Osteoblast (primary cell): ENCODE measurements at regions not wholly inside any gene's neighbourhood (a gene's known extent, or its start where the extent isn't known, plus 50 kb on each side); places are given as distances from the start of the nearest gene placed in this dataset.

Experiments used
- DNase-seq: peaks from one replicate; pipeline ENCODE4 v3.0.0; 2011; ENCODE audit warnings: low spot score, mixed read lengths; ENCODE audit not compliant: insufficient read length; ENCODE audit errors: missing footprints
- H2AFZ ChIP-seq: 2 replicates; pipeline ENCODE4 v1.6.0; 2011; ENCODE audit warnings: mild to moderate bottlenecking, low read length
- H3K27ac ChIP-seq: 2 replicates; pipeline ENCODE4 v1.5.1; 2011; ENCODE audit warnings: mild to moderate bottlenecking, low read depth, low read length, moderate library complexity
- H3K27me3 ChIP-seq: 2 replicates; pipeline ENCODE4 v1.6.0; 2012; ENCODE audit warnings: mild to moderate bottlenecking, control low read depth, inconsistent platforms, low read length, moderate library complexity; ENCODE audit not compliant: insufficient read depth
- H3K36me3 ChIP-seq: 2 replicates; pipeline ENCODE4 v1.5.1; 2011; ENCODE audit warnings: mild to moderate bottlenecking, low read length, control low read depth, moderate library complexity; ENCODE audit not compliant: insufficient read depth
- H3K4me1 ChIP-seq: 2 replicates; pipeline ENCODE4 v1.5.1; 2011; ENCODE audit warnings: mild to moderate bottlenecking, low read length, control low read depth, moderate library complexity; ENCODE audit not compliant: insufficient read depth
- H3K4me2 ChIP-seq: 2 replicates; pipeline ENCODE4 v1.6.0; 2011; ENCODE audit warnings: mild to moderate bottlenecking, low read length; ENCODE audit not compliant: insufficient read depth
- H3K4me3 ChIP-seq: fragments of 200-600 bp; sonication (generic); 3 replicates; pipeline ENCODE4 v1.5.1; 2012; ENCODE audit warnings: mild to moderate bottlenecking, low read length, inconsistent platforms; ENCODE audit not compliant: insufficient read depth
- H3K79me2 ChIP-seq: 2 replicates; pipeline ENCODE4 v1.6.0; 2012; ENCODE audit warnings: mild to moderate bottlenecking, low read length, control low read depth, inconsistent platforms; ENCODE audit not compliant: insufficient read depth
- H3K9me3 ChIP-seq: 2 replicates; pipeline ENCODE4 v1.5.1; 2011; ENCODE audit warnings: low read depth, low read length, control low read depth
- H4K20me1 ChIP-seq: 2 replicates; pipeline ENCODE4 v1.6.0; 2012; ENCODE audit warnings: mild to moderate bottlenecking, low read length, control low read depth; ENCODE audit not compliant: insufficient read depth
- TF ChIP-seq, protein P1 (sequence below): IDR thresholded peaks from 2 replicates; pipeline ENCODE4 v1.5.1; 2011; ENCODE audit warnings: mild to moderate bottlenecking, low read depth, low read length, moderate library complexity; ENCODE audit errors: extremely low read depth

DNA sequence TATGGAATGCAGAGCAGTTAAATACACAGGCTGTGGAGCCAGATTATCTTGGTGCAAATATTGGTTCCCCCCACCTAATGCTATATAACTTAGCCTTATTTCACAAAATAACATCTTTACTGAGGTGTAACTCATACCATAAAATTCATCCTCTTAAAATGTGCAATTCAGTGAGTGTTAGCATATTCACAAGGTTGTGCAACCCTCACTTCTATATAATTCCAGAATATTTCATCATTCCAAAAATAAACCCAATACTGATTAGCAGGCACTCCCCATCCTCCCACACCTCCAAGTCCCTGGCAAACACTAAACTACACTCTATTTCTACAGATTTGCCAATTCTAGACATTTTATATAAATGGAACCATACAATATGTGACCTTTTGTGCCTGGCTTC, 116.3 kb upstream of the CNTN1 start:
- Histone ChIP-seq H3K9me3 (no peaks in the 10 kb centered on the region), H3K4me1 (no peaks in the 10 kb centered on the region), H2AFZ (no peak overlapping the region), H3K4me2 (no peak overlapping the region), H3K4me3 (no peak overlapping the region), H4K20me1 (no peaks in the 10 kb centered on the region), H3K79me2 (no peaks in the 10 kb centered on the region), H3K27me3 (no peaks in the 10 kb centered on the region), H3K27ac (no peak overlapping the region), H3K36me3 (no peaks in the 10 kb centered on the region)
- DNase-seq, result no peak
- TF ChIP-seq, protein P1, sequence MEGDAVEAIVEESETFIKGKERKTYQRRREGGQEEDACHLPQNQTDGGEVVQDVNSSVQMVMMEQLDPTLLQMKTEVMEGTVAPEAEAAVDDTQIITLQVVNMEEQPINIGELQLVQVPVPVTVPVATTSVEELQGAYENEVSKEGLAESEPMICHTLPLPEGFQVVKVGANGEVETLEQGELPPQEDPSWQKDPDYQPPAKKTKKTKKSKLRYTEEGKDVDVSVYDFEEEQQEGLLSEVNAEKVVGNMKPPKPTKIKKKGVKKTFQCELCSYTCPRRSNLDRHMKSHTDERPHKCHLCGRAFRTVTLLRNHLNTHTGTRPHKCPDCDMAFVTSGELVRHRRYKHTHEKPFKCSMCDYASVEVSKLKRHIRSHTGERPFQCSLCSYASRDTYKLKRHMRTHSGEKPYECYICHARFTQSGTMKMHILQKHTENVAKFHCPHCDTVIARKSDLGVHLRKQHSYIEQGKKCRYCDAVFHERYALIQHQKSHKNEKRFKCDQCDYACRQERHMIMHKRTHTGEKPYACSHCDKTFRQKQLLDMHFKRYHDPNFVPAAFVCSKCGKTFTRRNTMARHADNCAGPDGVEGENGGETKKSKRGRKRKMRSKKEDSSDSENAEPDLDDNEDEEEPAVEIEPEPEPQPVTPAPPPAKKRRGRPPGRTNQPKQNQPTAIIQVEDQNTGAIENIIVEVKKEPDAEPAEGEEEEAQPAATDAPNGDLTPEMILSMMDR, result no peak

DNA sequence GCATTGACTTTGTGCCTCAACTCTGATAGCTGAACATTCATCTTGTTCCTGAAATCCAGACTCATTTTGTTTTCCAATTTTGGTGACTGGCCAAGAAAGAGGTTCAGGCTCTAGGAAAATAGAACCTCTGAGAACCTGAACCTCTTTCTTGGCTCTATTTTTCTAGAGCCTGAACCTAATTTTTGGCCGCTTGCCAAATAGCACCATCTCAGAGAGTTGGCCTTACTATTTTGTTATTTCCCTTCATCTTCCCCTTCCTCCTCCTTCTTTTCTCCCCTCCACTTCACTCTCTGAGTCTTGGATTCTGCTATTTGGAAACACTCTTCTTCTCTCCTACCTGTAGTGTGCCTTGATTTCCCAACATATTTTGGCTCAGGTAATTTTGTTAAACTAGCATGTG, 114.4 kb upstream of the CNTN1 start:
- H3K27ac ChIP-seq, result no peak overlapping the region
- no peaks in the 10 kb centered on the region for H3K36me3 ChIP-seq
- no peaks in the 10 kb centered on the region for H3K27me3 ChIP-seq
- H4K20me1 ChIP-seq, result no peaks in the 10 kb centered on the region
- H3K9me3 ChIP-seq, result no peaks in the 10 kb centered on the region
- no peak overlapping the region for H3K4me3 ChIP-seq
- DNase-seq, result no peak
- TF ChIP-seq, protein P1, result no peak
- no peak overlapping the region for H3K4me2 ChIP-seq
- no peak overlapping the region for H2AFZ ChIP-seq
- H3K79me2 ChIP-seq, result no peaks in the 10 kb centered on the region
- no peaks in the 10 kb centered on the region for H3K4me1 ChIP-seq

- H3K4me3 ChIP-seq, result no peak overlapping the region
- H3K4me2 ChIP-seq, result no peak overlapping the region
- no peaks in the 10 kb centered on the region for H3K4me1 ChIP-seq
- TF ChIP-seq, protein P1, result no peak
- DNase-seq, result no peak
- no peaks in the 10 kb centered on the region for H4K20me1 ChIP-seq
- no peaks in the 10 kb centered on the region for H3K79me2 ChIP-seq
- no peaks in the 10 kb centered on the region for H3K36me3 ChIP-seq
- H3K9me3 ChIP-seq, result no peaks in the 10 kb centered on the region
- no peaks in the 10 kb centered on the region for H3K27me3 ChIP-seq
- no peak overlapping the region for H2AFZ ChIP-seq
- no peak overlapping the region for H3K27ac ChIP-seq
Measured at GRCh38 chr12:40579687-40580086, 112.6 kb upstream of the CNTN1 start.

GRCh38 chr12:40580346-40580745, 111.9 kb upstream of the CNTN1 start:
- Histone ChIP-seq H3K27me3 (no peaks in the 10 kb centered on the region), H3K27ac (no peak overlapping the region), H3K36me3 (no peaks in the 10 kb centered on the region), H3K4me3 (no peak overlapping the region), H3K4me1 (no peaks in the 10 kb centered on the region), H3K9me3 (no peaks in the 10 kb centered on the region), H3K4me2 (no peak overlapping the region), H2AFZ (no peak overlapping the region), H3K79me2 (no peaks in the 10 kb centered on the region), H4K20me1 (no peaks in the 10 kb centered on the region)
- TF ChIP-seq, protein P1, result no peak
- DNase-seq, result no peak
